HG03097 (cell line): ENCODE measurements at regions not wholly inside any gene's neighbourhood (a gene's known extent, or its start where the extent isn't known, plus 50 kb on each side); places are given as distances from the start of the nearest gene placed in this dataset.

Experiments used
- ATAC-seq: cut with Tn5 transposase; IDR thresholded peaks from one replicate; pipeline ENCODE4 v1.9.1; 2021; ENCODE audit not compliant: unreplicated experiment, low FRiP score

DNA sequence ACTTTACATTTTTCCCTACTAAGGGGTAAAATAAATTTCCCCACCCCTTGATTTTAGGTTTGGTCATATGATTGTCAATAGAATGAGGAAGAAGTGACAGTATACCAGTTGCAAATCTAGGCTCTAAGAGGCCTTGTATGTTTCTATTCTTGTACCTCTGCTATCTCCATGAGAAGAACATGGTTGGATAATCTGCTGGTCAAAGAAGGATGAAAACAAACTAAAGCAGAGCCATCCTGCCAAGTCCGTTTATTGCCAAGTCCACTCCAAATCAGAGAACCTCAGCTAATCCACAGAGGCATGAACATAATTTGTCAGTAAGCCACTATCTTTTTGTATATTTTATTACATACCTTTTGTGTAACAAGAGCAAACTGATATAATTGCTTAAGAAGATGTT, 98.0 kb downstream of the CRPPA start:
- no peak for ATAC-seq

DNA sequence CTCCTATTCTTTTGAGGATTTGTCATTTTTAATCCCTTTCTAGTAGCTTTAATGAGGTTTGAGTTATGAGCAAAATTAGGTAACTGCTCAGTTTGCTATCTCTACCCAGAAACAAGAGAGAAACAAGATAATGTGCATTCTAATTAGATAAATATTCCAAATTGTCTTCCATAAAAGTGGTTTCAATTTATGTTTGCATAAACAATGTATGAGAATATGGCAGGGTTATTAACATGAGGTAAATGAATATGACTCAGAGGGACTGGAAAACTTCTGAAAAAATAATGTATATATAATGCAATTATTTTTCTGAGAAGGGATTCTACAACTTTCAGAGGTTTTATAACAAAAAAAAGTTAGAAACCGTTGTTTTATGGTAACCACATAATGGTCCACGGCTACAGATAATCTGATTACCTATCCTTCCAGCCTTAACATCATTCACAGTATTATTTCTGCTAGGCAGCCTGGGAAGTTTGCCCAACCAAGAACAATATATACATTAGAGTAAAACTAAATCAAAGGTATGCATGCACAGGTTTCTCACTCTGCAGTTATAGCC, 101.2 kb downstream of the CRPPA start:
- ATAC-seq = no peak

DNA sequence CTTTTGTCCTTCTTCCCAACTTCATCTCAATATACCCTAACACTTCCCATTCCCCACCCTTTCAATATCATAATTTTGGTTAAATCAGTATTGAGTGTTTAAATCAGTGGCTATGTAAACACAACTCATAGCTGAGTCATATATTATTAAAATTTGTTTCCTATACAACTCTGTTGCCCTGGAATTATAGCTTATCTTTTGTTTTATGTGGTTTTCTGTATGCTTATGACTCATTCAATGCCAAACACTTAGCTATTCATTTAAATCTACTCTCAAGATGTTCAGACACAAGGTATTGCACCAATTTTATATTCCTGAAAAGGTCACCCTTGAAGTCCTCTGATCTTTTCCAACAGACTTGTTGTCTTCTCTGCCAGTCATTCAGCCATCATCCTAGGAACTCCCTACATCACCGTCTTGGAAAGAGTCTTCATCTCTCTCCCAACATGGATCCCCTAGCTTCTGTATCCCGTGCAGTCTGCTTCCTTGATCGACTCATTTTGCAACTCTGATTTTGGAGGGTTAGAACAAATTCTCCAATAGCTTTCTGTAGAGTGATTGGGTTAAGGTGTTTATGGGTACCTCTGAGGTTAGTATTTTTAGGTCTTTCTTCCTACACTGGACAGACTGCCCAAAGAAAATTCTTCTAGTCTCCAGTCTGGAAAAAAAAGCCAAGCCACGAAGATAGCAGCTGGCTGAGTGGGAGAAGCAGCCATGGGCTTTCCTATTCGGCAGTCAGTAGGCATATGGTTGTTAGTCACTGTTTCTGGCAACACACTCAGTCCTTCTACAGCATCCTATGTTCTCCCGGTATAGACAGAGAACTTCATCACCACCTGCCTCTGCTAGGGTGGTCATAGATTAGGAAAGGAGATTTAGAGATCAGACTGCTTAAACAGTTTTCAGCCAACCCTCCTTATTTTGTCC, 102.1 kb downstream of the CRPPA start:
- no peak for ATAC-seq

DNA sequence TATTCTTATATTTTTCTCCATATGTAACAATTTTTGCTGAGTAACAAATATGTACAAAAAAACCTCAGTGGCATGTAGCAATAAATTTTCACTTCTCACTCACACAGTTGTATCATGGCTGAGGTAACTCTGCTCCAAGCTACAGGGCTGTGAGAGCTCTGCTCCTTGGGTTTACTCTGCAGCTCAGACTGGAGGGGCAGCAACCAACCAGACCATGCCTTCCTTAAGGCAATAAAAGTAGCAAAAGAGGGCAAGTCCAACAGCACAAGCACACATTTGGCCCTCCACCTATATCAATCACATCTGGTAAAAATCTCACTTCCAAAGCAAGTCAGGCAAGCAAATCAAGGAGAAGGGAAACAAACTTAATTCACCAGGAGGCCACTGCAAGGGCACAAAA, 102.9 kb downstream of the CRPPA start:
- no peak for ATAC-seq

DNA sequence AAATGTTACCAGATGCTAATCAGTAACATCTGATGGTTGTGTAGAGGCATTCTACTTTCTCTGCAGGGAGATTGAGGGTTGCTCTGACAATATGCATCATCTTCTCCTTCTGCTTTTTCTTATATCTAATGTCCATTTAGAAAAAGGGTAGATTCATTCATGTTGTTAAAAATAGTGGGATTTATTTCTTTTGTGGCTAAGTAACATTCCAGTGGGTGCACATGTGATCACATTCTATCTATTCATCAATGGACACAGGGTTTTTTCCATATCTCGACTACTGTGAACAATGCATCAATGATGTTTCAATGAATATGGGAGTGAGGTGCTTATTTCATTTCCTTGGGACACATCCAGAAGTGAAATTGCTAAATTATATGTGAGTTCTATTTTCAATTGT, 103.9 kb downstream of the CRPPA start:
- ATAC-seq = no peak

DNA sequence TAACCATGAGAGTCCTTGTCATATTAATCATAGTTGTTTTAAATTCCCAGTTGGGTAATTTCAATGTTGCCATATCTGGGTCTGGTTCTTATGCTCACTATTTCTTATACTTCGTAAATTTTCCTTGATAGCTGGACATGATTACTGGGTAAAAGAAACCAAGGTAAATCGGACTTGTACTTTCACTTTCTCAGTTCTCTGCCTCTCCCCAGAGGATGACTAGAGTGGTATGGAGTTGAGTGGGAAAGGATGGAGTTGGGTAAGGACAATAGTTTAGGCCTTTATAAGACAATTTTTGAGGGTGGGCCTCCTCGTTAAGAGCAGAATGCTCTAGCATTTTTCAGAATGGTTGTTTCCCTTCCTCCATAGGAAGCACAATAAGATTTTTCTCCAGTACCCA, 106.1 kb downstream of the CRPPA start:
- no peak for ATAC-seq

DNA sequence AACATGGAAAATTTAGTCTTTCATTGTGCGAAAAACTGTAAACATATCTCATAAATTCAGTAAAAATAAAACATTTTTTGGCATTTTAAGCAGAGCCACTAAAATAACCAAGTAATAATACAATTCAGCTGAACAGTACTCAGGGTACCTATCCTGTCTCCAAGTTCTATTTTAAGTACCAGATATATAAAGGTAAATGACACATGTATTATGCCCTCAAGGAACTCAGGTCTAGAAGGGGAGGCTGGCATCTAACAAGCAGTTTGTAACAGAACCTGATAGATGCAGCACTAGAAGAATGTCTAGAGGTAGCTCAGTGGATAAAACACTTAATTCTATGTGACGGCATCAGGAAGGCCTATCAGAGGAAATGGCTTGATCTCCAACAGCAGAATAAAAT, 112.2 kb downstream of the CRPPA start:
- no peak for ATAC-seq

DNA sequence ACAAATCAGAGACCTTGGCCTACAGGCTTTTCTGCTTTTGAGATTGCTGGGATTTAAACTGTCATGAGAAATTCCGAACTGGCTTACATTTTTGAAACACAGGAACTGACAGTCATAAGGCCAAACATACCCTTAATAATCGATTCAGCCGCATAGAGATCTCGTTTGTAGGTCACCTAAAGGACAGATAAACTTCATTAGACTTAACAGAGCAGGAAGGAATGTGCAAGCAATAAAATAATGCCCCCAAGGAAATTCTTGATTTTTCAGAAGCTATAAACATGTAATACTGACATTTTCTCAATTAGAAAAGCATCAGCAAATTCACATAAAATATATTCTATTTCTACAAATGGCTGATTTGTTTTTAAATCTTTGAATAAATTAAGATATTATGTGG, 120.0 kb downstream of the CRPPA start:
- ATAC-seq = no peak

DNA sequence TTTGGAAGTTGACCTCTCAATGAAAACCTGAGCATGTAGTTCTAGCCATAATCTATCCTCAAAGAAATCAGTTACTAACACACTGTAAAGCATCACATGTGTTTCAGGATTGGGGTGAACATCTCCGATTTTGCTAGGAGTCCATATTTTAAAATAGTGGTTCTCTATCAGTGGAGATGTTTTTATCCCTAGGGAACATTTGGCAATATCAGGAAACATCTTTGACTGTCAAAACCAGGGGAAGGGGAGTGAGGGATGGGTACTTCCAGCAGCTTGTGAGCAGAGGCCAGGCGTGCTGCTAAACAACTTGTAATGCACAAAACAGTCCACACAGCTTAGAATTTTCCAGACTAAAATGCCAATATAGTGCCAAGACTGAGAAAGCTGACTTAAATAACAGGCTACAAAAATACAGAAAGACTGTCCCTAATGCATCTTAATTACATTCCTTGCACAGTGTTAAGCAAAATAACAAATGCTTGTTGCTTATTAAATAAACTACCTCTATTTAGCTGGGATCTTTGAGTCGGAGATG, 120.9 kb downstream of the CRPPA start:
- ATAC-seq = no peak

DNA sequence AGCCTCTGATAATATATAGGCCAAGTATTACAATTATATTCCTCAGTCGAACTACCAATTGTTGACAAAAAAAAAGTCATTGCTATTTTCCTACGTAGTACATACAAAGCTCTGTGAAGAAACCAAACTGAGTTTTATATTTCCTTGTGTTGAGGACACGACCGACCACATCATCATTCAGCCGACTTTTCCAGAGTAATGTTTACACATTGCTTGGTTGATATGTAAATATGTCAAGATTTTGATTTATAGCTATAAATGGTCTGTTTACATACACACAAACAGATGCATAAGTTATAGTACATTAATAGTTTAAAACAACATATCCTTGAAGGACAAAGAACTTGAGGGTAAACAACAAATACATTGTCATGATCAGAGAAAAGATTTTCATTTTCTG, 121.5 kb downstream of the CRPPA start:
- no peak for ATAC-seq

DNA sequence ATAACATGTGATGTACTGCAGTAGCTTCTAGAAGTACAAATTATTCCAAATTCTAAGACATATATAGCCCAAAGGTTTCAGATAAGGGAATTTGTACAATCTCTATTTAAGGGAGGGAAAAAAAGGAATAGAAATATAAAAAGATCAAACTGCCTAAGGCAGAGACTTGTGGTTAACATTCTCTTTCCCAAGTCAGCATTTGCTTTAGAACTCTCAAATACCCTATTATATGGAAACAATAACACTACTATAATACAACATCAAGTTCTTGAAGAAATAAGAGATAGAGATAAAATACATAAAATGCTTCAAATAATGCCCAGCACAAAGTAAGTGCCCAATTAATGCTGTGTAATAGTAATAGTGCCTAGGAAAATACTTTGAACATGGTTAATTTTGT, 123.1 kb downstream of the CRPPA start:
- no peak for ATAC-seq

DNA sequence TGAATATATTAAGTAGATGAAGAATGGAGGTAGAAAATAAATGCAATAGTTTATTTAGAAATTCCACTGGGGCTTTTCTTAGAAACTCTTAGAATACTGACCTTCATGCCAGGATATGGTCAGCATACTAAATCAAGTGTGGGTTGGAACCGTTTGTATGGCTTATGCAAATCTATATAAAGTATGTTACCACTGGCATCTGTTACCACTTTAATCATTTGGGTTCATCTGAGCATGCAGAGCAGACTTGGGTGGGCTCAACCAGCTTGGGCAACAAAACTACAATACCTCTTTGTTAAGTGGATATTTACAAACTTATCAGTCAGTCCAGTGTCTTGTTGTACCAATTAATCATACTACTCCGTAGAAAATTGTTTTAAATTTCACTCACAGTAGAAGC, 125.8 kb downstream of the CRPPA start:
- ATAC-seq = no peak

DNA sequence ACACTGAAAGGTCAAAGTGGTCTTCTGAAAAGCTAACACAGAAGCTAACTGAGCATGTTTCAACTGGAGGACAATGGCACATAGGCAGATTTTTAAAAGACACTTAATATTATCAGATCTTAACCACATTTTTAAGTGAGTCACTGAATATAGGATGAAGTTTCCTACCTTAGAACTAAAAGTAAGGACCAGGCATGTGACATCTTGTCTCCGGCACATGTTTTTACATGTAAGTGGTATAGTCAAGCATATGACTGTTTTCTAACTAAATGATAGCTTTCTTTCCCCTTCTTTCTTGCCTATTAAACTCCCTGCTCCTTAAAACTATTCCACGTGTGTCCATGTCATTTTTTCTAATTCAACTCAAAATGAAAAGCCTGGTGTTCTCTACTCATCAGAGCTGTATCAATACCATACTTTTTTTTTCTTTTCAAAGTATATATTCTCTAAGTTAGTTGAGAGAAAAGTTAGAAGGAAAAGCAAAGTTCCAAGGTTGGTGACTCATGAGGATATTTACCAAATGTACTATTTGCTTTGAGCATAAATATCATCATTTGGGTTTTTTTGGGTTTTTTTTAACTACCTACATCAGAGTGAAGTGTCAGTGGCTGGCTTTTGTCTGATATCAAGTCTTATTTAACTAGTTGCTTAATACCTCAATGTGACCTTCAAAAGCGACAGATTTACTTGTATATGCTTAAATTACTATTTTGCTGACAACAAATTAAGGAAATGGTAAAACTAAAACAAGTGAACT, 127.5 kb downstream of the CRPPA start:
- ATAC-seq = no peak

DNA sequence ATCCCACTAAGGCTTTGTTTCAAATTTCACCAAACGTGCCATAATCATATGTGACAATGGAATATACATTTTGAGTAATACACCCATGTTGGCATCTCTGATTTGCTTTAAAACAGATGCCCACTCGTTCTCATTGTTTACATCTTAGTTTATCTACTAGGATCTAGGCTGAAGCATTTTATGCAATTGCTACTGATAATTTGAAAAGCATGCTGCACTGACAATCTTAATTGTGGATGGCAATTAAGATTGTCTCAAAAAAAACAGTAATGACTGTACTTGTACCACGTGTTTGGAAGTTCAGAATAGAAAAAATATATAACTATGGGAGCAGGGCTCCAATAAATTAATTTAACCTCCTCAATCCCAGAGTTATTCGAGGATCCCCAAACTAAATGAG, 136.8 kb downstream of the CRPPA start:
- no peak for ATAC-seq

DNA sequence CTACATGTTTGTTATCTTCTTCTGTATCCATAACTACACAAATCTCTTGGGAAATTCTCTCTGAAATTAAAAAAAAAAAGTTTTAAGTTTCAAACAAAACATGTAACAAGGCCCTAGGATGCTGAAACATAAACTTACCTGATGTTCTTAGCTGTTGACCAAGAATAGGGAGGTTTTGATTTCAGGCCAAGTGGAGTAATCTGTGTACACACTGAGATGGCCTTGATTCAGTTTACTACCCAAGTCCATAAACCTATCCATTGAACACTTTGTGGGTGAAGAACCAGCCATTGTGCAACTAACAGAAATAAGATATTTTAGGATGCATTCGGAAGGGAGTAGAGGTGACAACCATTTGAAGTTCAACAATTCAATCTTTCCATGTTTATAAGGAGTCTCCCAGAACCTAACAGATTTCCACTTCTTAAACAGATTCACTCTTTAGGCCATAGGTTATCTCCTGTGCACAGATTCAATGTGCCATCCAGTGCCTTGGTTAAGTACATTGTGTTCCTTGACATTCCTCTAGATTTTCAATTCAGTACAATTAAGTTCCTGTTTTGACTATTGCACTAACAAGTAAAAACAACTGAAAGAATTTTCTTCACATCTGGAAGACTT, 143.1 kb downstream of the CRPPA start:
- ATAC-seq = no peak

DNA sequence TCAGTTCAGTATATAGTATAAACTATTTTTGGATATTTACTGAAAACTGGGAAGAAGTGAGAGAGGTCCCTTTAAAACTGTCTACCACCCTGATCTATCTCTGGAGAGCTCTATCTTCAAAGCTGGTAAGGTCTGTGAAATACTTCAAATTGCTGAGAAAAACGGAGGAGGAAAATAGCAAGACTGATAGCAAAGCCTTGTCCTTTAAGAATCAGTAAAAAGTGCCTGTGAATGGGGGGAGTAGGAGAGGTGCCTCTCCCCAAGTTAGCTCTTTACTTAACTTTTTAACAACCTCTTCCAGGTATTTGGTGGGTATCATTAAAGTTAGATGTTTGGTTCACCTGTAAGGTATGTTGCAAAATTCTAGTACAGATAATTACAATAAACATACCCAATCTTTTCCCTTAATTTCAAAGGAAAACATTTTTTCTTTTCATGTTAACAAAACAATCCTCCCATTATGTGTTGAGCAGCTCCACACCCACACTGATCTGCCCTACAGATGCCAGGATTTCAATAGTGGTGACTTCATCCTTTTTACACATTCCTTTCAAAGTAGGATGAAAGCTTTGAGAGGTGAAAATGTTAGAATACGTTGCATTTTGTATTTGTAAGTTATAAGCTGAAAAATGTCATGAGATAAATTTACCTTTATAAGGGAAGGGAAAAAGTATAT, 149.2 kb downstream of the CRPPA start:
- ATAC-seq = no peak

DNA sequence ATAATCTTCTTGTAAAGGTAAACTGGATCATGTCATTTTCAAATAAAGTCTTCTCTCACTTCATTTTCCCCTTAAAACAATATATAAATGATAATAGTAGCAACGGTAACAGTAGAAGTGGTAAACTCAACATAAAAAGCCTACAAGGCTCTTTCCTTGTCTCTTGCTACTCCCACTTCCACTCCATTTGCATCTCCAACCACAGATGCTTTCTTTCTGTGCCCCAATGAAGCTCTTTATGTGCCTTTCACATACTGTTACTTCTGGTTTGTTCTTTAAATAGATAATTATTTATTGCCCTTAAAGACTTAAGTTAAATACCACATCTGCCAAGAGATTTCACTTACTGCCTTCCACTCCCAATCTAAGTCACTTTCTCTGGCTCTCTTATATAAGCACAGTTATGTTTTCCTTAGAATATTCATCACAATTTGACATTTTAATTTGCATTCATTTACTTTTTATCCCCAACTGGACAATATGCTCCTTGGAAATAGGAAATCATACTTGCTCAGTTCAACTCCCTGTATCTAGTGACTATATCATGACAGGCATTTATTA, 149.9 kb downstream of the CRPPA start:
- no peak for ATAC-seq

DNA sequence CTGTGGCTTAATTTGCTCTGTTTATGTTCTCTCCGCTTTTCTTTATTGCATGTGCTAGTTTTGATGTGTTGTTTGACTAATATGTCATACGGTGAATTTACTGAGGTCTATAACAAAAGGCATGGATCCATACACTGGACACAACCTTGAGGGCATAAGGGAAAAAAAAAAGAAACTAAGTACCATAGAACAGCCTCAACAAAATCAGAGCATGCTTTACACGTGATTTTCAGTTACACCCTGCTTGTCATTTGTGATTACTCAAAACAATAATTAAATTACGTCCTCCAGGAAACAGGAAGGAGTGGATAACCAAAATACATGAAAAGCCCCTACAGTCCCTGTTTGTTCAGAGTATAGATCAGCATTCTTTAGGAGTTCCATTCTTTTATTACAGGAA, 150.5 kb downstream of the CRPPA start:
- no peak for ATAC-seq

DNA sequence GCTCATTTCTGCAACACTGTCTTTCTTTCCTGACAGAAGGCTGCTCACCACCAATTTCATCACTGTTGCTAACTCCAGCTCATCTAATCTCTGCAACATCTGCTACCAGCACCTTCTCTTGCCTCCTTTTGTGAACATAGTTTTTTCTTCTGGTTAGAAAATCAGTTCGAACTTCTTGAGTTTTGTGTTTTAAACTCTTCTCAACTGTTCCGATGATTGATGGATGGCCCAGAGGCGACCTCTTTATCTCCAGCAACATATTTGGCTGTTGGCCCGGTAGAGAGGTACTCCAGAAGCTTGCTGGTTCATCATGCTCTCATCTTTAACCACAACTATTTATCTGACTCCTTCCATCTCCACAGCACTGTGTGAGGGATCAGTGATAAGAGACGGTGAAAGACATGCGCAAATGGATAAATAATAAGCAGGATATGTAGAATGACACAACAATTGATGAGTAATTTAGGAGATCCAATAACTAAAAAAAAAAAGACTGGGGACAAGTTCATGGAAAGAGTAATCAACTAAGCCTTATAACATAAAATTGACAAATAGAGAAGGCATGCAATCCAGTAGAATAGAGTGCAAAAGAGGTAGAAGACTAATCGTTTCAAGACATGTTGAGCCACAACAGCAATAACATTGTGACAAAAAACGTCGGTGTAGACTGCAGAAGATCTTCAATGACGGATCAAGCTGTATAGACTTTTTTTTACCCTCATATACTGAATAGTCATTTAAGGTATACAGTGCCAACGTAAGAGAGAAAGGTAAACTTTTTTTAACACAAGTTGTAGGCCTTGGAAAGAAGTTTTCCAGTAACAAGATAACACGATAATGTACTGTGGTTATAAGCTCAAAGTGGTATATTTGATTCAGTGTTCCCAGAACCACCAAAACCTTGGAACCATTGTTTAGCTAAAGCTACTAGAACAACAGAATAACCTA, 152.2 kb downstream of the CRPPA start:
- no peak for ATAC-seq
